Colonic mucosa (tissue), 4 donors: ENCODE measurements at regions not wholly inside any gene's neighbourhood (a gene's known extent, or its start where the extent isn't known, plus 50 kb on each side); places are given as distances from the start of the nearest gene placed in this dataset.

ENCODE experiments used
- DNase-seq: peaks from one replicate; pipeline ENCODE4 v3.0.0-alpha.2; 2020
- H3K27ac ChIP-seq: fragments of 200-600 bp; one replicate; pipeline ENCODE4 v1.8.0; 2021
- H3K27me3 ChIP-seq: fragments of 200-600 bp; one replicate; pipeline ENCODE4 v1.8.0; 2021
- H3K36me3 ChIP-seq: fragments of 200-600 bp; one replicate; pipeline ENCODE4 v1.8.0; 2021
- H3K4me1 ChIP-seq: fragments of 200-600 bp; one replicate; pipeline ENCODE4 v1.8.0; 2021; ENCODE audit warnings: mild to moderate bottlenecking
- H3K4me3 ChIP-seq: fragments of 200-600 bp; one replicate; pipeline ENCODE4 v1.8.0; 2021
- H3K9ac ChIP-seq, 2 donors: one replicate each; pipeline ENCODE4 v1.7.0; 2013; ENCODE audit warnings: control low read depth in 2 of 2, low read depth in 2 of 2, low read length in 2 of 2
- H3K9me3 ChIP-seq: fragments of 200-600 bp; one replicate; pipeline ENCODE4 v1.8.0; 2021
- intact Hi-C: fragments of 100-400 bp; cut with DNase I; formaldehyde crosslinking; loops from one replicate; pipeline ENCODE4 v1.14.1; 2022
- TF ChIP-seq, protein P1 (sequence below): fragments of 200-600 bp; IDR thresholded peaks from one replicate; pipeline ENCODE4 v1.8.0; 2022; ENCODE audit warnings: antibody characterized with exemption, mild to moderate bottlenecking
- donor health status: healthy.
- donor health status: DM: no; HTN: no; CAD: no.
- donor health status: DM: no; HTN: no; CAD: no.

DNA sequence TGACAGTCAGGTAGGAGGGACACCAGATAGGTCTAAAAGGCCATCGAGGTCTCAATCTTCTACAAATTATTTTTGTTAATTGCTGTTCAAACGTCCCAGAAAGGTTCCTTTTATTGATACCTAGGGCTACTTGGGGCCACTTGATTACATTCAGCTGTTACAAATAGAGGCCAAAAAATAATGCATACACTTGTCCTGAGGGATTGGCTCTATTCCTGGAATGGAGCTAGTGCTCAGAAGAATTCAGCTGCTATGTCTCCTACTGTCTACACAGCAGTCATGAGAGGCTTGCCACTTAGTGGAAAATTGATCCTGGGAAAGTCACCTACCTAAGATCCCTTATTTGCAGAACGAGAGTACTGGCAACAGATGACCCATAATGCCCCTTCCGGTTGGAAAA is 498.3 kb downstream of the ADGRL2 start:
- H3K9me3 ChIP-seq, result no peaks in the 10 kb centered on the region
- H3K4me3 ChIP-seq, result no peak overlapping the region
- H3K9ac ChIP-seq, result no peak overlapping the region
- H3K4me1 ChIP-seq, result no peaks in the 10 kb centered on the region
- intact Hi-C loops, result no loop called here
- no peaks in the 10 kb centered on the region for H3K27me3 ChIP-seq
- TF ChIP-seq, protein P1, sequence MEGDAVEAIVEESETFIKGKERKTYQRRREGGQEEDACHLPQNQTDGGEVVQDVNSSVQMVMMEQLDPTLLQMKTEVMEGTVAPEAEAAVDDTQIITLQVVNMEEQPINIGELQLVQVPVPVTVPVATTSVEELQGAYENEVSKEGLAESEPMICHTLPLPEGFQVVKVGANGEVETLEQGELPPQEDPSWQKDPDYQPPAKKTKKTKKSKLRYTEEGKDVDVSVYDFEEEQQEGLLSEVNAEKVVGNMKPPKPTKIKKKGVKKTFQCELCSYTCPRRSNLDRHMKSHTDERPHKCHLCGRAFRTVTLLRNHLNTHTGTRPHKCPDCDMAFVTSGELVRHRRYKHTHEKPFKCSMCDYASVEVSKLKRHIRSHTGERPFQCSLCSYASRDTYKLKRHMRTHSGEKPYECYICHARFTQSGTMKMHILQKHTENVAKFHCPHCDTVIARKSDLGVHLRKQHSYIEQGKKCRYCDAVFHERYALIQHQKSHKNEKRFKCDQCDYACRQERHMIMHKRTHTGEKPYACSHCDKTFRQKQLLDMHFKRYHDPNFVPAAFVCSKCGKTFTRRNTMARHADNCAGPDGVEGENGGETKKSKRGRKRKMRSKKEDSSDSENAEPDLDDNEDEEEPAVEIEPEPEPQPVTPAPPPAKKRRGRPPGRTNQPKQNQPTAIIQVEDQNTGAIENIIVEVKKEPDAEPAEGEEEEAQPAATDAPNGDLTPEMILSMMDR, result no peak
- no peak overlapping the region for H3K27ac ChIP-seq
- no peaks in the 10 kb centered on the region for H3K36me3 ChIP-seq
- no peak for DNase-seq

DNA sequence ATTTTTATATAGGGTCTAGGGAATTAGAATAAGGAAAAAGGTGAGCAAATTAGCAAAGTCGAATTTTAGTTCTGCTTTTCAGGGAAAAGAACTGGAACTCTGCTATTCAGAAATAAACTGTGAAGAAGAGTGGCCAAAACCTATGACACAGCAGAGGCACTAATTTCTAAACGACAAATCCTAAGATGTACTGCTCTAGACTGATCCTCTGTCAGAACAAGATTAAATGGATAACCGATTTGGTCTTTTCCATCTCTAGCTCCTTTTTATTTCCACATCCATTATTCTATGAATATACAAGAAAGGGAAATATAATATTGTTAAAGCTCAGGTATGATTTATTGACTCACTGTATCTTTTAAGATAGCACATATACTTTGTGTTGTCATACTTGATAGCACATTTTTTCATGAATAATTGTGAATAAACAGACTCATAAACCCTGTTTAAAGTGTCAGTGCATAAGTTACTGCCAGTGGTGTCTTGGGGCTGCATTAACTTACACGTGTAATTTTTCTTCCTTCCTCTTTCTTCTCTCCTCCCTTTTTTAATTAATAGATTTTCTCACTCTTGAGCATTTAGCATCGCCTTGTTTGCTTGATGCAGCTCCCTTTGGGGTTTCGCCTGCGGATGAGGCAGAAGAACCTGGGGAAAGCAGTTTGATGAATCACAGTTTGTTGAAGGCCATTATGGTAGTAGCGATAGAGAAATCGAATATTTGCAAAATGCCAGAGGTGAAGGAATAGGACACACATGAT is 496.6 kb downstream of the ADGRL2 start:
- H3K27ac ChIP-seq, result no peak overlapping the region
- H3K4me1 ChIP-seq, result no peaks in the 10 kb centered on the region
- no peaks in the 10 kb centered on the region for H3K27me3 ChIP-seq
- no peak for DNase-seq
- H3K36me3 ChIP-seq, result no peaks in the 10 kb centered on the region
- intact Hi-C loops, result no loop called here
- no peak overlapping the region for H3K9ac ChIP-seq
- H3K9me3 ChIP-seq, result no peaks in the 10 kb centered on the region
- H3K4me3 ChIP-seq, result no peak overlapping the region
- TF ChIP-seq, protein P1, result no peak

DNA sequence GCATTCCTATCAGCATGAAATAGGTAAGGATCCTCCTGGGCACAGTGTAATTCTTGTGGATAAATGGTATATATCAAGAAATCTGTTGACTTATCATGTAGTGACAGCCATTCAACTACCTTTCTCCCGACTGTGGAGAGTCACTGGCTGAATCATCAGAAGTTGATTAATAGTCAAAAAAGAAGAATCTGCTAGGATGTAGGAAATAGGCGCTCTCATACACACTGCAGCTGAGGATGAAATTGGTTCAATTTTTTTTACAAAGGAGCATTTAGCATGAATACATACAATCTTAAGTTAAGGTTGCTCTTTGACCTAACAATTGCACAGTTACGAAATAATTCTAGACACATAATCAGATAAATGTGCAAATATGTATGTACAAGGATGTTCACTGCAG is 486.8 kb downstream of the ADGRL2 start:
- H3K4me3 ChIP-seq, result no peak overlapping the region
- no peaks in the 10 kb centered on the region for H3K9me3 ChIP-seq
- no peaks in the 10 kb centered on the region for H3K4me1 ChIP-seq
- no peak for DNase-seq
- H3K36me3 ChIP-seq, result no peaks in the 10 kb centered on the region
- H3K27me3 ChIP-seq, result no peaks in the 10 kb centered on the region
- intact Hi-C loops, result no loop called here
- no peak overlapping the region for H3K27ac ChIP-seq
- H3K9ac ChIP-seq, result no peak overlapping the region
- TF ChIP-seq, protein P1, result no peak

DNA sequence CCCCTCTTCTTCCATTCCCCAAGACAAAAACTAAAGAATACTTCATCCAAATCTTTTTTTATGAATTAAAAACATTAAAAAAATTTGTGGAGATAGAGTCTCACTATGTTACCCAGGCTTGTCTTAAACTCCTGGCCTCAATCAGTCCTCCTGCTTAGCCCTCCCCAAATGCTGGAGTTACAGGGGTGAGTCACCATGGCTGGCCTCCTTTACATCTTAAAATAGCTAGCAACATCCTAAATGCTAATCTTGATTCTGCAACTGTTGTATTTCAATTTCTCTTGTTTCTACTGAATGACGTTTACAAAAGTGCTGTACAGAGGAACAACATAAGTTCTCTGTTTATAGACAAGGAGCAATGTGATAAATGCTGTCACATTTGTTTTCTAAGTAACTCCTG is 483.5 kb downstream of the ADGRL2 start:
- no peak overlapping the region for H3K27ac ChIP-seq
- DNase-seq, result no peak
- intact Hi-C loops, result no loop called here
- no peaks in the 10 kb centered on the region for H3K27me3 ChIP-seq
- no peak overlapping the region for H3K4me3 ChIP-seq
- TF ChIP-seq, protein P1, result no peak
- H3K9me3 ChIP-seq, result no peaks in the 10 kb centered on the region
- no peaks in the 10 kb centered on the region for H3K36me3 ChIP-seq
- no peak overlapping the region for H3K9ac ChIP-seq
- no peaks in the 10 kb centered on the region for H3K4me1 ChIP-seq

DNA sequence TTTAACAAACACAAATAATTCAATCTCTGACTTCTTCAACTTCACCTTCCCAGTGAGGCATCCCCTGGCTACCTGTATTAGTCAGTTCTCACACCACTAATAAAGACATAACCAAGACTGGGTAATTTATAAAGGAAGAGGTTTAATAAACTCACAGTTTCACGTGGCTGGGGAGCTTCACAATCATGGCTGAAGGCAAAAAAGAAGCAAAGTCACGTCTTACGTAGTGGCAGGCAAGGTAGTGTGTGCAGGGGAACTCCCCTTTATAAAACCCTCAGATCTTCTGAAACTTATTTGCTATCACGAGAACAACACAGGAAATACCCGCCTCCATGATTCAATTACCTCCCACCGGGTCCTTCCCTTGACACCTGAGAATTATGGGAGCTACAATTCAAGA is 478.5 kb downstream of the ADGRL2 start:
- H3K27ac ChIP-seq, result no peak overlapping the region
- no peaks in the 10 kb centered on the region for H3K9me3 ChIP-seq
- H3K36me3 ChIP-seq, result no peaks in the 10 kb centered on the region
- H3K4me1 ChIP-seq, result no peaks in the 10 kb centered on the region
- H3K4me3 ChIP-seq, result no peak overlapping the region
- TF ChIP-seq, protein P1, result no peak
- H3K27me3 ChIP-seq, result no peaks in the 10 kb centered on the region
- no peak overlapping the region for H3K9ac ChIP-seq
- DNase-seq, result no peak
- intact Hi-C loops, result no loop called here
